IMR-90 (cell line): ENCODE measurements at regions not wholly inside any gene's neighbourhood (a gene's known extent, or its start where the extent isn't known, plus 50 kb on each side); places are given as distances from the start of the nearest gene placed in this dataset.
A peak's percentile ranks its signal among the peaks of the same experiment; 100 is the strongest.

Experiments
- ATAC-seq: fragments of 200-7000 bp; cut with Tn5 transposase; 2 replicates; pipeline ENCODE4 v1.9.1; 2020; ENCODE audit warnings: low read depth, mild to moderate bottlenecking, moderate library complexity
- BruUV-seq: library from RNA; stranded (reverse); fragments of 400-500 nt; replicated peaks from 2 replicates; lab custom pipeline; 2021; lab: Mats Ljungman, UMichigan
- CTCF ChIA-PET: fragments of 300-600 bp; formaldehyde crosslinking; extraction: SDS; loops from one replicate; lab custom pipeline; 2021; ENCODE audit warnings: antibody characterized with exemption; lab: Yijun Ruan, JAX
- POLR2A ChIA-PET: fragments of 300-600 bp; sonication (Branson Sonifier 250); formaldehyde crosslinking; loops from one replicate; lab custom pipeline; 2022; ENCODE audit warnings: antibody characterized with exemption; ENCODE audit not compliant: unreplicated experiment; lab: Charles Lee
- DNase-seq: peaks from one replicate; pipeline ENCODE4 v3.0.0; 2013
- H2AFZ ChIP-seq: replicated peaks from 2 replicates; pipeline ENCODE3; 2013; ENCODE audit warnings: low read length, mild to moderate bottlenecking; ENCODE audit not compliant: poor library complexity
- H2AK5ac ChIP-seq: 2 replicates; pipeline ENCODE4 v1.6.1; 2013; ENCODE audit warnings: low read depth, low read length, inconsistent platforms
- H2AK9ac ChIP-seq: replicated peaks from 2 replicates; pipeline ENCODE3; 2013; ENCODE audit warnings: mild to moderate bottlenecking, low read depth, low read length, moderate library complexity; ENCODE audit not compliant: poor library complexity
- H2BK120ac ChIP-seq: 2 replicates; pipeline ENCODE4 v1.6.1; 2013; ENCODE audit warnings: low read depth, low read length, inconsistent platforms
- H2BK15ac ChIP-seq: 3 replicates; pipeline ENCODE4 v1.6.1; 2013; ENCODE audit warnings: low read depth, low read length, inconsistent platforms
- H2BK20ac ChIP-seq: 2 replicates; pipeline ENCODE4 v1.6.1; 2013; ENCODE audit warnings: low read depth, mild to moderate bottlenecking, inconsistent platforms, low read length, moderate library complexity
- H2BK5ac ChIP-seq: 2 replicates; pipeline ENCODE4 v1.6.1; 2013; ENCODE audit warnings: mild to moderate bottlenecking, low read depth, low read length, inconsistent platforms; ENCODE audit not compliant: poor library complexity, severe bottlenecking
- H3K14ac ChIP-seq: replicated peaks from 2 replicates; pipeline ENCODE4 v1.6.1; 2013; ENCODE audit warnings: low read depth, low read length, inconsistent platforms
- H3K18ac ChIP-seq: 2 replicates; pipeline ENCODE4 v1.6.1; 2013; ENCODE audit warnings: low read depth, low read length, control low read depth
- H3K23ac ChIP-seq: 2 replicates; pipeline ENCODE4 v1.6.1; 2013; ENCODE audit warnings: low read depth, low read length, inconsistent platforms
- H3K27ac ChIP-seq: 2 replicates; pipeline ENCODE4 v1.5.1; 2013; ENCODE audit warnings: mild to moderate bottlenecking, control low read depth, low read length; ENCODE audit not compliant: insufficient read depth
- H3K27me3 ChIP-seq: 2 replicates; pipeline ENCODE4 v1.6.1; 2013; ENCODE audit warnings: low read length; ENCODE audit not compliant: control insufficient read depth, insufficient read depth
- H3K36me3 ChIP-seq: 2 replicates; pipeline ENCODE4 v1.6.1; 2013; ENCODE audit warnings: low read length, mixed read lengths; ENCODE audit not compliant: control insufficient read depth, insufficient read depth
- H3K4ac ChIP-seq: 2 replicates; pipeline ENCODE4 v1.6.1; 2013; ENCODE audit warnings: low read depth, low read length, inconsistent platforms
- H3K4me1 ChIP-seq: 2 replicates; pipeline ENCODE4 v1.6.1; 2013; ENCODE audit warnings: low read length, mixed read lengths; ENCODE audit not compliant: control insufficient read depth, insufficient read depth
- H3K4me2 ChIP-seq: 2 replicates; pipeline ENCODE4 v1.6.1; 2013; ENCODE audit warnings: low read depth, mild to moderate bottlenecking, control low read depth, low read length, moderate library complexity
- H3K4me3 ChIP-seq: 2 replicates; pipeline ENCODE4 v1.5.1; 2013; ENCODE audit warnings: low read depth, mild to moderate bottlenecking, control low read depth, low read length, moderate library complexity; ENCODE audit not compliant: insufficient read depth
- H3K56ac ChIP-seq: 2 replicates; pipeline ENCODE4 v1.6.1; 2013; ENCODE audit warnings: low read length, inconsistent platforms; ENCODE audit not compliant: insufficient read depth; ENCODE audit errors: extremely low read depth
- H3K79me1 ChIP-seq, 2 experiments: 2 replicates each; pipeline ENCODE4 v1.6.1; 2013; ENCODE audit warnings: low read length in 2 of 2, inconsistent platforms in 1 of 2, low read depth in 1 of 2
- H3K9ac ChIP-seq: 2 replicates; pipeline ENCODE4 v1.6.1; 2013; ENCODE audit warnings: low read depth, low read length, control low read depth
- H3K9me1 ChIP-seq: 2 replicates; pipeline ENCODE4 v1.6.1; 2013; ENCODE audit warnings: low read length, inconsistent platforms; ENCODE audit not compliant: insufficient read depth
- H3K9me3 ChIP-seq: 2 replicates; pipeline ENCODE4 v1.6.1; 2013; ENCODE audit warnings: low read length; ENCODE audit not compliant: control insufficient read depth, insufficient read depth
- H4K20me1 ChIP-seq: 2 replicates; pipeline ENCODE4 v1.6.1; 2013; ENCODE audit warnings: low read length, inconsistent platforms; ENCODE audit not compliant: insufficient read depth
- H4K5ac ChIP-seq: 2 replicates; pipeline ENCODE4 v1.6.1; 2013; ENCODE audit warnings: mild to moderate bottlenecking, low read depth, low read length, control low read depth
- H4K8ac ChIP-seq, 2 experiments: 2 replicates each; pipeline ENCODE4 v1.6.1; 2013; ENCODE audit warnings: low read depth in 2 of 2, low read length in 2 of 2, control low read depth in 1 of 2, inconsistent platforms in 1 of 2
- H4K91ac ChIP-seq: 2 replicates; pipeline ENCODE4 v1.6.1; 2013; ENCODE audit warnings: low read depth, low read length, inconsistent platforms; ENCODE audit not compliant: insufficient read depth
- MAFK ChIP-seq: IDR thresholded peaks from 2 replicates; pipeline ENCODE4 v1.6.1; 2012; ENCODE audit warnings: low read depth, low read length, improper control_type of control experiment
- RCOR1 ChIP-seq: IDR thresholded peaks from 2 replicates; pipeline ENCODE4 v1.6.1; 2012; ENCODE audit warnings: mild to moderate bottlenecking, low read length, improper control_type of control experiment; ENCODE audit not compliant: insufficient replicate concordance
- WGBS, 2 experiments: methylation state at CpG; one replicate each; pipeline versions ENCODE4 v1.1.5 to v1.1.7; 2013; ENCODE audit warnings: missing lambda C conversion rate in 2 of 2; ENCODE audit not compliant: insufficient read length in 1 of 2; ENCODE audit errors: extremely low coverage in 2 of 2; 5-methylcytosine and 5-hydroxymethylcytosine counted together
- dilution Hi-C: fragments of 300-500 bp; cut with HindIII; formaldehyde crosslinking; loops from one replicate; pipeline ENCODE4 v1.14.3; 2018; ENCODE audit warnings: low sequenced_read_pairs; ENCODE audit not compliant: unreplicated experiment
- in situ Hi-C: fragments of 300-500 bp; cut with MboI; formaldehyde crosslinking; loops from 3 replicates; pipeline ENCODE4 v1.14.3; 2019; ENCODE audit warnings: low sequenced_read_pairs, inconsistent platforms, mixed read lengths
- intact Hi-C: fragments of 100-400 bp; cut with micrococcal nuclease; formaldehyde crosslinking; loops from 2 replicates; pipeline ENCODE4 v1.10.0; 2022

- no peak overlapping the region for H3K9ac ChIP-seq
- H3K14ac ChIP-seq, result peak overlapping the region; percentile 72; the same call in 1 of the 2 replicates
- peaks cover 13% of the 10 kb centered on the region for H3K4me1 ChIP-seq
- WGBS, 2 experiments, result 100% methylated on average over 1 of the region's 11 CpGs; no CpG with 5 or more reads in 1 of the 2 experiments
- no peak for DNase-seq
- TF ChIP-seq RCOR1, result no peak
- peak; percentile 64 for TF ChIP-seq MAFK
- H4K5ac ChIP-seq, result peak overlapping the region; percentile 59; the same call in 1 of the 2 replicates
- POLR2A ChIA-PET, result no interaction called here
- no peaks in the 10 kb centered on the region for H4K20me1 ChIP-seq
- in situ Hi-C loops (no loop called here), intact Hi-C loops (loop anchor here (5.0 kb wide), 1 partner anchor 62 kb away; the partner anchor contains the start of gene CEBPB), dilution Hi-C loops (no loop called here)
- no peaks in the 10 kb centered on the region for H3K9me3 ChIP-seq
- H3K36me3 ChIP-seq, result no peaks in the 10 kb centered on the region
- peaks cover 0 to 8% of the 10 kb centered on the region in 2 experiments; a peak in 1 of 4 replicates for H3K79me1 ChIP-seq
- H3K27me3 ChIP-seq, result no peaks in the 10 kb centered on the region
- peaks cover 27% of the 10 kb centered on the region for H3K9me1 ChIP-seq
- 0 out of 2 replicates have a peak overlapping the region, but pooled peaks have one; percentile 35 for H3K56ac ChIP-seq
- peak overlapping the region; percentile 41 for H4K91ac ChIP-seq
- H3K4me3 ChIP-seq, result no peak overlapping the region
- CTCF ChIA-PET, result no interaction called here
- H3K4me2 ChIP-seq, result peak overlapping the region; percentile 57; the same call in 1 of the 2 replicates
- H3K23ac ChIP-seq, result peak overlapping the region; percentile 21; the same call in 1 of the 2 replicates
- peak overlapping the region; percentile 42 for H2BK20ac ChIP-seq
- H2BK15ac ChIP-seq, result peak overlapping the region; percentile 88
- H2BK120ac ChIP-seq, result peak overlapping the region; percentile 82
- peak overlapping the region; percentile 89 for H3K18ac ChIP-seq
- H2BK5ac ChIP-seq, result peak overlapping the region; percentile 90
- no peak overlapping the region for H2AK9ac ChIP-seq
- H3K27ac ChIP-seq, result peak overlapping the region; percentile 38; the same call in 1 of the 2 replicates
- H2AFZ ChIP-seq, result no peak overlapping the region
- peak overlapping the region; percentile 0 to 91; a peak in 3 of 4 replicates for H4K8ac ChIP-seq
- H3K4ac ChIP-seq, result peak overlapping the region; percentile 38
- ATAC-seq, result no peak
- no TSS peak for BruUV-seq
- peak overlapping the region; percentile 89 for H2AK5ac ChIP-seq
Observed at GRCh38 chr20:50254466-50255079, 63.9 kb downstream of the CEBPB start.
